ENCODE measurements at regions not wholly inside any gene's neighbourhood (a gene's known extent, or its start where the extent isn't known, plus 50 kb on each side); places are given as distances from the start of the nearest gene placed in this dataset.
"Not testable (repeated sequence)": the region's sequence is repeated elsewhere in the genome, so short reads cannot be mapped to it uniquely, and the experiment has no call there.

DNA sequence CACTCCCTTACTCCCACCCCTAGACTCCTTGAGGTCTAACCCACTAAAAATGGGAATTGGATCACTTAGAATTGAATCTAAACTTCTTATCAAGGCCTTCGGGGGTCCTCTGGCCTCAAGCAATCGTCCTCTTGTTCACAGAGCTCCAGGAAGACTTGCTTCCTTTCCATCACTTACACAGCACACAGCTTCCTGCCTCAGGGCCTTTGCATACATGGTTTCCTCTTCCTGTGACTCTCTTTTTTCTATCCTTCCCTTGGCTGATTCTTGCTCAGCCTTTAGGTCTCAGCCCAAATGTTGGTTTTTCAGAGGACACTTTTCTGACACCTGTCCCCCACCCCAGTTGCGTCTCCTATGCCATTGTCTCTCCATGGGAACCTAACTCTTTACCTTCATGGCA lies 50.0 kb upstream of the ALDH1B1 start:
- DNase-seq: no peak

DNA sequence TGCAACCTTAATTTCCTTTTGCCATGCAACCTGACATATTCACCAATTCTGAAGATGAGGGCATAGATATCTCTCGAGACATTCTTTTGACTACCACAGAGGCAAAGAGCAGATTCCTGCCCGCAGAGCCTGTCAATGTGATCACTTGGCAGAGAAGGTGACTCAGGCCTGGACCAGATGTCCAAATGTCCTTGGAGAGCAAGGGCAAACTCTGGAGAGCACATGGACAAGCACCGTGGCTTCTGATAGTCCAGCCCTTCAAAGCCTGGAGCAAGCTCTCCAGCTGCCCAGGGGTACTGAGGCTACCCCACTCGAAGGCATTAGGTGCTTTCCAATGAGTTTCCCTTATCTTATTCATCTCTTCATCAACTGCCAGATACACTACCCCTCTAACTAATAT lies 50.4 kb upstream of the ALDH1B1 start:
- no peak for DNase-seq

DNA sequence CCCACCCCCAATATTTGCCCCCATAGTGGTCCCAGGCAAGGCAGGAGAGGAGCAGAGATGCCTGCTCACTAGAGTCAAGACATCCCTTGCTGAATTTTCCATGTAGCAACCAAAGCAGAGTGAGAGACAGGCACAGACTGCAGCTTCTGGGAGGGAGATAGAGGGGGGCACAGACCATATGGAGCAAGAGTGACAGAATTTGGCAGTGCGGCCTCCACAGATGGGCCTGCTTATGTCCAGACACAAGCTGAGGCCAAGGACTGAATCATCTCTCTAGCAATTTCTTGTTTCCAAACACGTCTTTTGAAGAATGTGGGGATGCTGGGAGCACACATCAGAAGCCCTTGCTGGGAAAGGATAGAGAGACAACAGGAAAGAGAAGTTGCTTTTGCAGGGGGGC lies 53.0 kb upstream of the ALDH1B1 start:
- no peak for DNase-seq

DNA sequence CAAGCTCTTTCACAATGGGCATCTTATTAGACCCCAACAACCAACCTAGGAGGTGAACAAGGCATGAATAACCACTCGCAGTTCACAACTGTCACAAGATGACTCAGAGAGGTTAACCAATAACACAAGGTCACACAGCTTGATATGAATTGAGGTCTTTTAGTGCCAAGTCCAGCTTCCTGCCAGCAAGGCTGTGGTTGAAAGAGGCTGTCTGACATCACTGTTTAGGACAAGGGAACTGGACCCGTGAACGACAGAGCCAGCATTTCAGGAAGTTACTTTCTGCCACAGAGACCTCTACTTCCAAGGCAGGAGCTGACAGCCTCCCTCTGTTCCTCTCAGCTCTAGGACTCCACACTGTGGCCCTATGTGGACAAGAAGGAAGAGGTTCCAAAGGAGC lies 53.4 kb upstream of the ALDH1B1 start:
- DNase-seq: no peak

DNA sequence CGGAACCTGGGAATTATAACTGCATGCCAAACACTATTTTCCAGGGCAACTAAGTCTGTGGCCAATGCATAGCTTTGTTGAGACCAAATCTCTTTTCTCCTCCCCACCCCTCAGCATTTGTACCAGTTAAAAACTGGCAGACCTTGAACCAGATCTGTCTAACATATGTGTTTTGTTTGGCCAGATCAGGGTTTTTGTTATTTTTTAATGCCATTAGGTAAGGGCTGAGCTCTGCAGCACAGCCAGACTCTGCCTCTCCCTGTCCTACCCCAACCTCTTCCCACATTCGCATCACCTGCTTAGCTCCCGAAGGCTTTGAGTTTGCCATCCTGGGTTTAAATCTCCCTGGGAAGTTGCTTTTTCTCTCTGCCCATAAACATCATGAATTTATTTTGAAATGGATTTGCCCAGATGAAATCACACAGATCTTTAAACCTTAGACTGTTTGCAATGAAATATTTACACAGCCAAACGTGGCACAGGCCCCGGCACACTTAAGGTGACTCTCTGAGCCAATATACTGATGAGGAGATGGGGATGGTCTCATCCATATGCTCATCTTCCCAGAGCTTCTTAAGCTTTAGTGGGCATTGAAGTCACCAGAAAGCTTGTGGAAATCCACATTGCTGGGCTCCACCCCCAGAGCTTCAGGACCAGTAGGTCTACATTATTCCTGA lies 54.0 kb upstream of the ALDH1B1 start:
- no peak for DNase-seq

DNA sequence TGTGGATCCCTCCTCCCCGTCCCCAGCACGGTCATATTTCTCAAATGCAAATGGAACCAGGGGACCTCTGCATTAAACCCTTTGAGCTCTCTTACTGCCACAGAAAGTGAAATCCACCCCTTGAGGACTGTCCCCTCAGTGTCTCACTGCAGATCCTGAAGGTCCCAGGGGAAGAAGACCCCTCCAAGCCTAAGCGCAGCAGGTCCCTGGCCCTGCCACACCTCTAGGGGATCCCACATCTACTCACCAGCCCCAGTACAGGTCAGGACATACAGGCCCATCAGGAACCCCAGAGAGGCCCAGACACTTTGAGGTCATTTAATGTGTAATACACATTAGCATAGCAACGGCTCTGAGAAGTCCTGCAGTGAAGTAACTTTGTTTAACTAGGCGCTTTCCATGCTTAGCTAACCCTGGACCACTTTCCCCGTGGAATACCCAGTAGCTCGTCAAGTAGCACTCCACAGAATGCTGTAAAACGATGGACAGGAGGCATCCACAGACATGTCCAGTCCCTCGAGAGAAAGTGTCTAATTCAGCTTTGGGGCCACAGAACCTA lies 54.7 kb upstream of the ALDH1B1 start:
- no peak for DNase-seq

DNA sequence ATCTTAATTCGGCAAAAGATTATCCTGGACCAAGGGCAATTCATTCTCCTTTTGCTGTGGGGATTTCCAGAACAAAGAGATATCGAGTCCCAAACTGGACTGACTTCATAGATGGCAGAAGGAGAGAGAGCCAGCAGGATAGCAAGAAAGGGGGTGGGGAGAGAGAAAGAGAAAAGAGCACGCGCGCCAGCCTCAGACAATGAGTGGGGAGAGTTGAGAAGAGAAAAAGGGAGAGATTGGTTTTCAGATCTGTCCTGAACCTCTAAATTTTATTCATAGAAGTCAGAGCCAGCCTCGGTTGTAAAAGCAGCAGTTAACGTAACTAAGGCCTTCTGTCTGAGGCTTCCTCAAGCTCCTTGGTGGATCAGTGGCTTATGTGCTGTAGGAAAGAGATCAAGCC lies 55.3 kb upstream of the ALDH1B1 start:
- no peak for DNase-seq

DNA sequence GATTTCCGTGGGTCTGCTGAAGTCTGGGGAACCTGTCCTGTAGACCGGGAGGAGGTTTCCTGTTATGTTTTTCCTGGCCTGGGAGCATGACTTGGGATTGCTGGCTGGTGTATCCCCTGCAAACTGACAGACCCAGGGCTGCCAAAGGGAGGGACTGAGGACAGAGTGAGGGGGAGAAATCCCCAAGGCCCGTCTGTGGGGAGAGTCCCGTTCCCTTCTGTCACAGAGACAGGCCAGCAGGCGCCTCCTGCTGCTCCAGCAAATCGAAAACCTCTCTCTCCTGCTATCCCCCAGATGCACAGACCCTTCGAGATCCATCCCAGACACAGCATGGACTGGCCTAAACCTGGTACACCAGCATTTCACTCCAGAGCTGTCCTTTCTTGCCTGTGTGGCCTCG lies 56.2 kb upstream of the ALDH1B1 start:
- DNase-seq: no peak

DNA sequence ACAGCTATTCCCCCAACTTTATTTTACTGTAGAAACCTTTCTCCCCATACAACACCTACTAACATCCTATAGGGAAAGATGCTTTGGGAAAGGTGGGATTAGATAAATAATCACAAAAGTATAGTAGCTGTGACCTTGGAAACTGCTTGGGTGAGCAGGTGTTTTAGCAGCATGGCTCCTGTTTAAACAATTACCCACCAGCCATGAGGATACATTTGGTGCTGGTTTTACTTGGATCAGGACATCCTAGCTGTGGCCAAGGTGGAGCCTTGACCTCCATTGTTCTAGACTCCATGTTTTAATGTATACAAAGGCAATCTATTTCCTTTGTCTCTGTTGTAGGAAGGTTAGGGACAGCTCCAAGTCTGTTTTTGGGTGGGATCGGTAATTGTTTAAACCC lies 56.8 kb upstream of the ALDH1B1 start:
- DNase-seq: no peak

DNA sequence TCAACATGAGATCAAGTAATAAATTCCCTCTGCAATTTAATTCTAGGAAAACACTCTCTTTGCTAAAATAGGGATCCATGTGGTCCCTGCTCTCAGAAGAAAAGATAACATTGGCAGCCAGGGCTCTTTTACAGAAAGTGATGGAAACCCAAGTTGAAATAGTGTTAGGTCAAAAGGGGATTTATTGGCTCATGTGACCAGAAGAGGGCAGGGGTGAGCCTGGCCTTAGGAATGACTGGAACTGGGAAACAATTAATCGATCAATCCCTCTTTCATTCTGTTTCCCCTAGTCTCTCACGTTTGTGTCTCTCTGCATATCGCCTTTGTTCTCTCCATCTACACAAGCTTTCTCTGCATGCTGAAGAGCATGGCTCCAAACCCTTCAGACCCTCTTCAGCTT lies 58.3 kb upstream of the ALDH1B1 start:
- DNase-seq: peak; percentile 19

DNA sequence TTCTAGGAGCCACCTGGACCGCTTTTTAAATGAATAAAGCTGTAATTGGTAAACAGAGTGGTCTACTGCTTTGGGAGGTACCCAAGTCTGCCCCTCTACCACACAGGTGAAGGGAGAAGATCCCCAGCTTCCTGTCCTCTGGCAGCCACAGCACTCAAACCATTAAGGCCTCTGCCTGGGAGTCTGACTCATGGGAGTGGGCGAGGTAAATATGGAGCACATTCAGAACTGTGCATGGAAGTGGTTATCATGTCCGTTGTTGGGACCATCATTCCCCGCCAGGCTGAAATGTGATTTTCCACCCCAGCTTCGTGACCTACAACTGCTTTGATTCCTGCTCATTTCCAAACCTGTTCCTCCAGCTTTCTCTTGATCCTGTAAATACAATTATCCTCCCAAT lies 59.5 kb upstream of the ALDH1B1 start:
- no peak for DNase-seq

DNA sequence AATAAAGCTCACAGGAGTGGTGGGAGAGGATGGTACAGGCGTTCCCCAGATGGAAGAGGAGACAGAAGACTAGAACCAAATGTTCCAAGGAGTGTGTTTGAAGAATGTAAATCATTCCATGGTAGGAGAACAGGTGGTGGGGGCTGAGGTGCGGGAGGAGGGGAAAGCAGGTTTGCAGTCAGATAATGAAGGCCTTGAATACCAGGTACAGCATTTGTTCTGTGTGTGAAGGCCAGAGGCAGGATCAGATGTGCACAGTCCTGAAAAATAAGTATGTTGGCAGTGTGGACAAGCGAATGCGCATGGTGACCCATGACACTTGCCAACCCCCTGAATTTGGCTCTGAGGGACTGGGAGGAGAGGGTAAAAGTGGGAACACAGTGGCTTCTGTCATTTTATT lies 59.9 kb upstream of the ALDH1B1 start:
- DNase-seq: no peak

DNA sequence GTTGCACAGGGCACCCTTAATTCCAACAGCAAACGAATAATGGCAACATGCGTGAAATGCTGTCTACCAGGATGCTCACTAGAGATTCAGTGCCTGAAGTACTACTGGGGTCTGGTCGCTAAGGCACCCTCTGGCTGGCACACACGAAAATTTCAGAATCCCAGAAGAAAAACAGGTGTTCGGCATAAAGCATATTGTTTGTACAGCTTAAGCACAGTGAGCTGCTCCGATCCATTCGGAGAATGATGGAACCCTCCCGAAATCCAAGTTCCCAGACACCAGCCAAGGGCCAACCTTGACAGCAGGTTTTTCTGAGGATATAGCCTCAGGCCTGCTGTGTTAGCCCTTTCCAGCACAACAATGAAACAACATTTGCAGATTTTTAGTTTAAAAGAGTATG lies 61.4 kb upstream of the ALDH1B1 start:
- no peak for DNase-seq

DNA sequence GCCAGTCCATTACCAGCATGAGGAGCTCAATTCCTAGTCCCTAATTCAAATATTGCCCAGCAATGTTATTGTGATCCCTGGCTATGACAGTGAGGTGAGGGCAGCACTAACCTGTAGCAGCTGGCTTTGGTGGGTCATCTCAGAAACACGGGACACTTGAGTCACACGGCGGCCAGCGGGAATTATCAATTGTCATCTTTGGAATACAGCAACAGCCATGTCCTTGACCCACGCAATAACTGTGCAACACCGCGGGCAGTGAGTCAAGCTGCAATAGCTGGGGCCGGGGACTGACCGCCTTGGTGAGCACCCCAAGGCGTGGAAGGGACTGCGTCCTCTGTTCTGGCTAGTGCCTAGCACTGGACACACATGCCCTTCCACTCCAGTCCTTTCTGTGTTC lies 62.5 kb upstream of the ALDH1B1 start:
- no peak for DNase-seq

DNA sequence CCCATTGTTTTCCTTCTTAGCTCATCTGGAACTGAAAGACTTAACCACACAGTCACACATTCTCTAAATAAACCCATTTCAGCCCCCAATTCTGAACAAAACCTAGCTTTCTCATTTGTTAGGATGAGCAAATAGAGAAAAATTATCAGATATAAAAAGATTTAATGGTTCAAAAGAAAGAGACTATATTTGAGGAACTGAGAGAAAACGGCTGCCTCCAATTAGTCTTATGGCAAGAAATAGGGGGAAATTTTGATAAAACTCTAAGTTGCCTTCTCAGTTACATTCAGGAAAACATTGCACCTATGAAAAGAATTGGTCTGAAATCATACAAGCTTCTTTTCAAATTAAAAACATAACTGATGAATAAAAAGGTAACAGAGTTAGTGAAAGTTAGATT lies 63.7 kb upstream of the ALDH1B1 start:
- DNase-seq: no peak

DNA sequence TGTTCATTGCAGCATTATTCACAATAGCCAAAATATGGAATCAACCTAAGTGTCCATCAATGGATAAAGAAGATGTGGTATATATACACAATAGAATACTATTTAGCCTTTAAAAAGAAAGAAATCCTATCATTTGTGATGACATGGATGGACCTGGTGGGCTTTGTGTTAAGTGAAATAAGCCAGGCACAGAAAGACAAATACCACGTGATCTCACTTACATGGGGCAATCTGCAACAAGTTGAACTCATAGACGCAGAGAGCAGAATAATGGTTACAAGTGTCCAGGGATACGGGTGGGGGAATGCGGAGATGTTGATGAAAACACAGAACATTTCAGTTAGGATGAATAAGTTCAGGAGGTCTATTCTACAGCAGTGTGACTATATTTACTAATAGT lies 66.4 kb upstream of the ALDH1B1 start:
- no peak for DNase-seq

DNA sequence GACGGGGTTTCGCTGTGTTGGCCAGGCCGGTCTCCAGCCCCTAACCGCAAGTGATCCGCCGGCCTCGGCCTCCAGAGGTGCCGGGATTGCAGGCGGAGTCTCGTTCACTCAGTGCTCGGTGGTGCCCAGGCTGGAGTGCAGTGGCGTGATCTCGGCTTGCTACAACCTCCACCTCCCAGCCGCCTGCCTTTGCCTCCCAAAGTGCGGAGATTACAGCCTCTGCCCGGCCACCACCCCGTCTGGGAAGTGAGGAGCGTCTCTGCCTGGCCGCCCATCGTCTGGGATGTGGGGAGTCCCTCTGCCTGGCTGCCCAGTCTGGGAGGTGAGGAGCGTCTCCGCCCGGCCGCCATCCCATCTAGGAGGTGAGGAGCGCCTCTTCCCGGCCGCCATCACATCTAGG lies 68.3 kb upstream of the ALDH1B1 start:
- DNase-seq: not testable (repeated sequence)

DNA sequence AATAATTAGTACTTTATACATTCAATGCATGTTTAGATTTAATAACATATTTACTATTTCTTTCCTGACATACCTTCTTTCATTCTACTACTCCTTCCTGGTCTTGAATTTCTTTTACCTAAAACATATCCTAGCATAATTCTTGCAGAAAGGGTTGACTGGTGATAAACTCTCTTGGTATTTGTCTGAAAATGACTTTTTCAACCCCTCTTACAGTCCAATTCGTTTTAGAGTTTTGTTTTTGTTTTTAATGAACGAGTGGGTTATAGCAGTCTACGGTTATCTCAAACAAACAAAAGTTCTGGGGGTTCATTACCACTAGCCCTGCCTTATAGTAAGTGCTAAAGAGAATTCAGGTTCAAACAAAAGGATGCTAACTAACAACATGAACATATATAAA lies 69.6 kb upstream of the ALDH1B1 start:
- DNase-seq: no peak

DNA sequence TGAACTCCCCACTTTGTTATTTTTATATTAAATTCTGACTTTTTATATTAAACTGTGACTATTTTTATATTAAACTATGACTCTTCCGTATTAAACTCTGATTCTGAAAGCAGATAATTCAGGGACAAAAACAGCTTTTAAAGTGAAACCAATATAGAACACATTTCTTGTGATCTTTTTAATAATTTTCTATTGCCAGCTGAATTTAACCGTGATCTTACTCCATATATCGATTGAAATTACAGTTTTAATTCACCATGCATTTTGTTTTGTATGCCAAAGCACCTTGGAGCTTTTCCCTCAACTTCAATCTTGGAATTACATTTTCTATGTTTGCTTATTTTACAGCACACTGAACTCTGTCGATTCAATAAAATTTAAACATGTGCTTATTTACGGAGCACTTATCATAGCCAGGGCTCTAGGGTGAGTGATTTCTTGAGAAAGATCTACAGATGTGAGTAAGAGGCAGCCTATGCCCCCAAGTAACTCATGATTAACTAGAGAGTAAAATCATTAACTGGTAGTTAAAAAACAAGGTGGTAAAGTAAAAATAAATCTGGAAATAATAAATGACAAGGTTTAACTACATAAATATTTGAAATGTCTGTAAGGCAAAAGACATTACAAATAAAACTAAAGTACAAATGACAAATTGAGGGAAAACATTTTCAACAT lies 72.9 kb upstream of the ALDH1B1 start:
- no peak for DNase-seq

DNA sequence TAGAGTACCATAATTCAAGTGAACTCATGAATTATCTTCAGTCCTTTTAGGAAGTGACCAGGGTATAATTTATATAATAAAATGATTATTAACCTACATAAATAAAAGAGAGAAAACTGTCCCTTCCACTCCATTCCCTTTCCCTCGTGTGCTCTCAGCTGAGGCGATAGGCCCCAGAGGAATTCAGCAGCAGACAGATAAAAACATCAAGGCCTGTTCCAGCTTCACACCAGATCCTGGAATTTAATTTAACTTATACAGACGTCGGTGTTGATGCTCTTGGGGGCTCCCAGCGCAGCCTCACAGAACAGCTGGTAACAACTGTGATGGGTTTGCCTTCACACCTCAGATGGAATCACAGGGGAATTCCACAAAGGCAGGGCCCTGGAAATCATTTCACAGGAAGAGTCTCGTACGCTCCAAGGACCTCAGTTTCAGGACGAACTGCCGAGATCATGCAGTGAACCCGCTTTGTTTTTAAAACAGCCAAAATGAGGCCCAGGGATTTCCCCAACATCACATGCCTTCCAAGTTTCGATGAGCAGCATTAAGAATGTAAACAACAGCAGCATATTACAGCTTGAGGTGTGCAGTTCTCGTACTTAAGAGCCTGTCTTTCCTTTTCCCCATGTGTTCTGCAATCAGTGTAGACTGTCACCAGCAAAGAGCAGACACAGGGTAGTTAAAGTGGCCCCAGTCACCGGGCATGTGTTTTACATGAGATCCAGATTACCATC lies 73.6 kb upstream of the ALDH1B1 start:
- no peak for DNase-seq

DNA sequence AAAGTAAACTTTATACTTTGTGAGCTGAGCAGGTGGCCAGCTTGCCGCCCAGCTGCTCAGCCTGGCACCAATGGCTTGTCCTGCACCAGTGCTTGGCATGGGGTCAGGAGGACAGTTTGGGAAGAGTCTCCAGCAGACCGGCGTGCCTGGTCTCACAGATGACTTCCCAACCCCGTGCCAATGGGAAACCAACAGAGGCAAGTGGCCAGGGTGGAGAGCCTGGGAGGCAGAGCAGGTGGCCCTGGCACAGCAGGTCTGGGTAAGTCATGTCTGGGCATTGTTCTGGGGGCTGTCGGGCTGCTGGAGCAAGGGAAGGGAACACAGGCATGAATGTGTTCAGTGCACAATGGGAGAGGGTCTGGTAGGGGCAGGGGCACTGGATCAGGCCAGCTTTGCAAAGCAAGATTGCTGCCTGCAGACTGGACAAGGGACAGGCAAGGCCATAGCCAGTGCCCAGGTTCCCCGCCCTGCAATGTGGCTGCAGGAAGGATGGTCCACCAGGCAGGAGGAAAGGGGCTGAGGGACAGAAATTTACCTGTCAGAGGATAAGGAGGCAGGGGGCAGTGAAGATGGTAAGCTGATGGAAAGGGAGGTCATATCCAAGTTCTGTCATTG lies 76.2 kb upstream of the ALDH1B1 start:
- DNase-seq: no peak

DNA sequence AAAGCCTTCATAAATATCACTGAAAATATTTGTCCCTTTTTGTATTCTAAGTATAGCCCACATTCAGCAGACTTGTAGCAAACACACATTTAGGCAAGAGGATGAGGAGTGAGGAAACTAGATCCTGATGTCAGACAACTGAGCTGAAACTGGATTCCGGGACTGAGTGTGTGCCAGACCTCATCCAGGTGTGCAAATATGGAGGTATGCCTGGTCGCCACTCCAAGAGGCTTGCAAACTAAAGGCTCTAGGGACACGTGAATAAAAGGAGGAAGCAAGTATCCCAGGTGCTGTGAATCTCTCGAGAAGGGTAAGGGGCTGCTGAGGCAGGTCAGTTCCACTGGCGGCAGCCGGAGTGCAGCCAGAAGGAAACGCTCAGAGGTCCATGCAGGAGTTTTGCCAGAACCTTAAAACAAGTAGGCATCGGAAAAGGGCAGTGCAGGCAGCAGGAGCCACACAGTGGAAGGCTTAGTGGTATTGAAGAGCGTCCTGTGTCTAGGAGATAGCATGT lies 77.4 kb upstream of the ALDH1B1 start:
- no peak for DNase-seq

DNA sequence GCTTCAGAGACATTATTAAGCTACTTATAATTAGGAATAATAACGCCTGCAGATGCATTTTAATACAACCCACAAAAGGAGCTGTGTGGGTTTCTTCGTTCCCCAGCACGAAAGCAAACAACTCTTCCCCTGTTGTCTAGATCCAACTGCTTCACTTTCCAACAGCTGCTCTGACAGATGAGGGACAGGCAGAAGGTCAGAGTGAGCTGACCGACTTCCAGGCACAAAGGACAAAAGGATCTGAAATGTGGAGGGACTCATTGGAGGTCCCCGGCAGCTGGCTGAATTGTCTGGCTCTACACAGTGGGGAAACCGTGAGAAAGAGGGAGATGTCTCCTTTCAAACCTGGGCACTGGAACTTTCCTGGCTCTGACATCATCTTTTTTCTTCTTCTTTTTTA lies 79.1 kb upstream of the ALDH1B1 start:
- DNase-seq: no peak
